Activated CD8-positive, alpha-beta memory T cell treated with anti-CD3 and anti-CD28 coated beads for 1 hour (primary cell): ENCODE measurements at regions not wholly inside any gene's neighbourhood (a gene's known extent, or its start where the extent isn't known, plus 50 kb on each side); places are given as distances from the start of the nearest gene placed in this dataset.
"Not testable (repeated sequence)": the region's sequence is repeated elsewhere in the genome, so short reads cannot be mapped to it uniquely, and the experiment has no call there.

ENCODE experiments used
- DNase-seq, 2 donors: peaks; one replicate each; pipeline ENCODE4 v3.0.0-alpha.2; 2020; ENCODE audit warnings: low read depth in 1 of 2; ENCODE audit errors: extremely low read depth in 1 of 2

DNA sequence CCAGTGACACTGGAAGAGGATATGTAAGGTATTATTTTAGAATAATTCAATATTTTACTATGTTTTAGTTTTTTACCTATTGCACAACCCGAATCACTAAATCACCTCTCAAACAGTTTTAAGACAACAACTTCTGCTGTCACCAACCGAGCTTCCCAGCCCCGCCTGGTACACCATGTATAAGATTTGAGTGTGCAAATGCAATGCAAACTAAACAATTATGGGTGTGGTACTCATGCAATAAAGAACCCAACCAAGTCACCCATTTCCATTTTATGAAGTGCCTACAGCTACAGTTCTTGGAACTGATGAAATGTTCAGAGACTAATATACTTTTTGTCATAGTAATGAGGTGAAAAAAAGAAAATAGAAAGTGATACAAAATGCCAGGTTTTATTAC lies 256.2 kb downstream of the TAFA4 start:
- no peak for DNase-seq

DNA sequence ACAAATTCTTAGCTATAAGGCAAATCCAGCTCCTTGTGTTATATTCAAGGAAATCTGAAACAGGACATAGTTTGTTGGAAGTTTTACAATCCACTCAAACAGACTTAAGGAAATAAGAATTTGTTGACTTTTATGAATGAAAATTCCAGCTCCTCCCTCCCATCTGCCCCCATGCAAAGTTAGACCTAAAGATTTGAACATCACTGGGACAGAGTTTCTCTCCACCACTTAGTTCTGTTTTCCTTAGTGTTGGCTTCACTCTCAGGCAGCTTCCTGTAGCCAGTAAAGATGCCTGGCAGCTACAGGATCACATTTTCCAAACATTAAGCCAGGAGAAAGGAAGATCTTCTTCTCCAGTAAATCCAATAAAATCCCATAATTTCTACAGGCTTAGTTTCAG lies 265.0 kb downstream of the TAFA4 start:
- DNase-seq, result no peak

DNA sequence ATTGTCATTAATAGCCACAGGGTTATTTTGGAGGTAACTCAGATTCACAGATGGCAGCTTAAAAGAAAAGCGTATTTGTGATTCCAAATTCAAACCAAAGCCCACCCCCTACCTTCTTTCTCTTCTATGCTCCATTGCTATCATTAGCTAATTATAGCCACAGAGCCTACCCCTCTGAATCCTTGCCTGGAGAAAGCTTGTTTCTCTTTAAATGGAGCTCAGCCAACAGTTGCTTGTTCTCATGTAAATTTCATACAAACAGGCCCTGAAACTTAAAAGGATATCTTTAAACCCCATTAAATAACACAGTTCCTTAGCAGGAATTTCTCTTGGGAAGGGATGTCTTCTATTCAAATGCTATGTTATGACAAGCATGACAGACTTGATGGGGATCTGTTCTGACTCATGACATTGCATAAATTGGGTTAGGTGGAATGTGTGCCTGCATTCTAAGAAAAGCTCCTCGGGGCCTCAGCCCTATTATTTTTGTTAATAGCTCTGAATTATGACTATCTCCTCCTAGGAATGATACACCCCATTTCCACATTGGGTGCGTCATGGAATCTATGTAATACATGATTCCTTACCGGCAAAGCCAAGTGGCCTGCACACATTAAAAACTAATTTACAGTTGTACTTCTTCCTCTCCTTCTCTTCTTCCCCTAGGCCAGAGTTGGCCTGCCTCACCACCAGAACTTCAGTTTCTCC lies 265.8 kb downstream of the TAFA4 start:
- DNase-seq, result no peak

DNA sequence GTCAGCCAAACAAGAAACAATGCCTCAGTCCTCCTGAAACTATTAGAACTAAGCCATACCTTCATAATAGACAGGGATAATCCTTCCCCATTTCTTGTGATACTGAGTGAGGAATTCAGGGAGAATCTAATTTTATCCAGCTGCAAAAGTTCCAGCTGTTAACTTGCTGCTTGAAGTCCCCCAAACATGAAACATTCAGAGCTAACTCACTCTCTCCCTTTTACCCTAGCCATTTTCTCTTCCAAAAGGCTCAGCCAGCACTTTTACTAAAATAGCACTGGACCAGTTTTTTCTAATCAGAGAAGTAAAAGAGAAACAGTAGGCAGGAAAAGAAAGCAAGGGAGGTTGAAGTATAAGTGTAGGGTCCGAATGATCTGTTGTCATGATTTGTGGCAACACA lies 268.1 kb downstream of the TAFA4 start:
- no peak for DNase-seq

DNA sequence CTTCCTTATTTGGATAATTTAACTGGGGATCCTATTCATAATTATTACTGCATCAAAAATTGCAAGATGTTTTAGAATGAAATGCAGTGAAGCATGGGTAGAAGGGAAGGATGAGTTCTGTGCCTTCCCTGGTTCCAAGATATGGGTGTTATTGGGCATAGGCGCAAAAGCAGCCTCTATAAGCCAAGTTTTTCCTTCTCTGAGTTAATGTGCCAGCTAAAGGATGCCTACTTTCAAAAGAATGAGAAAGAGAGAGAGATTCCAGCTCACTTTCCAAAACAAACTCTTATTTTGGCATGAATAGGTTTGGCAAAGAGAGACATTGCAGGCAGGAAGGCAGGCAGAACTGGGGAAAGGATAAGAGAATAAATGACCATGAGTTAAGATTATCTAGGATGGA lies 270.2 kb downstream of the TAFA4 start:
- DNase-seq, result no peak

DNA sequence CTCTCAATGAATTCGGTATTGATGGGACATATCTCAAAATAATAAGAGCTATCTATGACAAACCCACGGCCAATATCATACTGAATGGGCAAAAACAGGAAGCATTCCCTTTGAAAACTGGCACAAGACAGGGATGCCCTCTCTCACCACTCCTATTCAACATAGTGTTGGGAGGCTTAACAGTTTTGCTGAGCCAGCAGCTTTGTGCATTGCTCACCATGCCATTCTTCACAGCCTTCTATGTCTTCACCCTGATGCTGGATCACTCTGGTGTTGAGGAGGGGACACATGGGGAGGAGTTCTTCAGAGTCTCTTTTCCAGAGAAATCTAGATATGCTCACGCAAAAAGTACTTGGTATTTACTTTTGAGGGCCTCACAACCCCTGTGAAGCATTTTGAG lies 281.7 kb downstream of the TAFA4 start:
- not testable (repeated sequence) for DNase-seq

DNA sequence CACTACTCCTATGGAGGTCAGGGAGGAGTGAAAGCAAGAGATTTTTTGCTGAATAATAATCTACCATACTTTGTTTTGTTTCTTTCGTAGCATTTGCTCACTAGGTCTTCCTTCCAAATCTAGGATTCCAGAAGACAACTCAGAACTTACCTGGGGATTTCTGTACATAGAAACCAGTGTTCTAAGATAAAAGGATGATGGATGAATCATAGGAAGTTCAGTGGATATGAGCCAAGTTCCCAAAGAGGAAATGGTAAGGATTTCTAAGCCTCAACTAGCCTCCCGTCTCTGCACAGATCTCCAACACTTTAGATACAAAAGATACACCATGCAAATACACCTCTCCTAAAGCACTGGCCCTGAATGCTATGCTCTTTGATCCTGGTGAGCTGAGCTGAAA lies 283.9 kb downstream of the TAFA4 start:
- DNase-seq, result no peak

DNA sequence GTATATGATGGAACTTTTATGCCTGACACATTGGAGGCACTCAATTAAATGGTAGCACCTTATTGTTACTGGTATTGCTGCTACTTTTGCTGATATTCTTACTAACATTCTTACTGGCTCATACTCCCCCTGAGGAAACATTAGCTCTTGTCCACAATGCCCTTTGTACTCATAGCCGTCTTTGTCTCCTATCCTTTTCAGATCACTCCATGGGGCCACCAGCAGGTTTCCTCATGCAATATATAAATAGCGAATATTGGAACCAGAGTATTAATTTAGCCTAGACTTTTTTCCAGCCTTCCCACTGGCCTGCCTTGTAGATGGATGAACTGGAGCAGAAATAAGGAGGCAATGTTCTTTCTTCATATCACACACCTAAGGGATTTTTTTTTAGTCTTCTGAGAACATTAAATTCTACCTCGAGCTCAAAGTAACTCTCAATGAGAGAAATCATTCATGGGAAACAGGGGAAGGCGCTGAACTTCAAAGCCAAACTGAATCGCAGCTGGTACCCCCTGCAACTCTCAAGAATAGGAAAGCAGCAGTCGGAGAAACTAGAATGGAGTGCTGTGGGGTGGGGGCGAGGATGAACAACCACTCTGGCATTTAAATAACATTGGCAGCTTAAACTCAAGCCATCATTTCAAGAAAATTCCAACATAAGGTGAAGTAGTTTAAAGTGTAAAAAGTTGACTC lies 300.3 kb downstream of the TAFA4 start:
- no peak for DNase-seq

DNA sequence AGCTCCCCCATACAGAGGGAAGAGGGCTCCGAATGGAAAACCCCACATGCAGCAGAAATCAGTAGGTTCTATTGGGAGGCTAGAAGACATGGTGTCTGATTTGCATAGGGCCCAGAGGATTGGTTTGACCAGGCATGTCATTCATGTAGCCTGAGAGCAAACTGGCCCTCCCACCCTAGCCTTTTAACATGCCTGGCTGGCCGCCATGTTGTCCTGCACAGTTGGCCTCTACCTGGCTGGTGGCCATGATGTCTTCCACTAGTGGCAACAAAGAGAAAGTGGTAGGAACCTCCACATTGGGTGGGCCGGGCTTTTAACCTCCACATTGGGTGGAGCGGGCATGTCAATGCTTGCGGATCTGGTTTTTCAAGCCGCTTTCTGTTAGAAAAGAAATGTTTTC lies 312.1 kb downstream of the TAFA4 start:
- no peak for DNase-seq

DNA sequence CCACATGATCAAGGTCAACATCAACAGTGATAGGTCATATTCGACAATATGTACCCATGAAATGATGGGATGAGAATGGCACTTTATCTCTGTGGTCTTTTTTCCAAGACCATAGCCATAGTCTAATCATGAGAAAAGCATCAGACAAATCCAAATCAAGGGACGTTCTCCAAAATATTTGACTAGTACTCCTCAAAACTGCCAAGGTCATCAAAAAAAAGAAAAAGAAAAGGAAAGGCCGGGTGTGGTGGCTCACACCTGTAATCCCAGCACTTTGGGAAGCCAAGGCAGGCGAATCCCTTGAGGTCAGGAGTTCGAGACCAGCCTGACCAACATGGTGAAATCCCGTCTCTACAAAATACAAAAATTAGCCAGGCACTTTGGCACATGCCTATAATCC lies 318.3 kb downstream of the TAFA4 start:
- no peak for DNase-seq

DNA sequence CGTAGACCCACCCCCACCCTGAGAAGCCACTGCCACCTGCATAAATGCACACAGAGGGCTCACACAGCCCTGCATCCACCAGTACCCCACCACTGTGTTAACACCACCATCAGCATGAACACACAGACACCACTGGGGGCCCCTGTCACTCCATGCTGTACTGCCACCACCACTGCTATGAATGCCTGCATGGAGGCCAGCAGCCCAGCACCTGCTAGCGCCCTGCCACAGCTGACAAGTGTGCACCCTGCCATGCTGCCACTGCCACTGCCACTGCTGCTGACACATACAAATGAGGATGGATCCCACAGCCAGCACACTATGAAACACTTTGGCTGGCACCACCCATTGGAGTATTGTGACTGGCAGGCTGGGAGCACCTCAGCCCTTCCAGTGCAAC lies 361.0 kb downstream of the TAFA4 start:
- DNase-seq, result no peak

DNA sequence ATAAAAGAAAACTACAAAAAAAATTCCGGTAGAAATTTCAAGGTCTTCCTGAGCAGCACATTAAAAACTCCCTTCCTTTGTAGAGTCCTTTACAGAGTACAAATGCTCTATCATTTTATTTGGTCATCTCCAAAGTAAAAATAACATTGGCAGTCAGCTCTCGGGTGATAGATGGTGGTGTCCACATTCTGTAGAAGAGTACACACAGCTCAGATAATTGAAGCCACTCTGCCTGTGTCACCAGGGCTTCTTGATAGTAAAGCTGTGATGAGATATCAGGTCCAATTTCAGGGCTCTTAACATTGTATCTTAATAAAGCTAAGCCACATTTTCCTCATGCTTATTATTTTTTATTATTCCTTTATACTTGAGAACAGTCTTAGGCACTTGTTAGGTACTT lies 371.6 kb downstream of the TAFA4 start:
- no peak for DNase-seq

DNA sequence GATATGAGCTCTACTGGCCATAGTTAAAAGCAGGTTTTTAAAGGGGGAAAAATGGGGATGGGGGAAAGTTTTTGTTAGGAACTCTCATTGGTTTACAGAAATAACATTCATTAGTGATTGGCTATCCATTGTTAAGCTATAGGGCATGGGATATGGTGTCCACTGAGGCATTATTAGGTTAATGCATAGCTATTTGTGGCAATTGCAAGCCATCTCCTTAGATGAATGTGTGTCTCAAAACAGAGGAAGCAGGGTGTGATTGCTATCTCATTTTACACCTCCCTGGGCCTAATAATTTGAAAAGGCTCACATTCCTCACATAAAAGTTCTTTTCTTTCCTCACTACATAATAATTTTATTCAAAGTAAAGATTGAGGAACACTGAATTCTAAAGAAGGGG lies 396.6 kb downstream of the TAFA4 start:
- DNase-seq, result no peak

DNA sequence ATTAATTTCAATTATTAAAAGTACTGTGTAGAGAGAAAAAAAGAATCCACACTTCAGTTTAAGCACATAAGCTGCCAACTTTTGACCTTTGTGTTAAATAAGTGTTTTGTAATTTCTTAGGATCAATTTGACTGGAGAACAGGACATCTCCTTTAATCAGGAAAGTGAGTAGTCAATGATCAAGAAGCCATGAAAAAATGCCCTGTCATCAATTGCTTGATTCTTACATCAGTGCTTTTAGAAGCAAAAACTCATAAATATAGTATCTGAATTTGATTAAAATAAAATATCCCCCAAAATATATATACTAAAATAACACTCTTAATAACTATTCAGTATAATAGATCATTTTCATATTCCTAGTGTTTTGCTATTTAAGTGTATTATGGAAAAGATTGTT lies 409.0 kb downstream of the TAFA4 start:
- DNase-seq, result no peak

DNA sequence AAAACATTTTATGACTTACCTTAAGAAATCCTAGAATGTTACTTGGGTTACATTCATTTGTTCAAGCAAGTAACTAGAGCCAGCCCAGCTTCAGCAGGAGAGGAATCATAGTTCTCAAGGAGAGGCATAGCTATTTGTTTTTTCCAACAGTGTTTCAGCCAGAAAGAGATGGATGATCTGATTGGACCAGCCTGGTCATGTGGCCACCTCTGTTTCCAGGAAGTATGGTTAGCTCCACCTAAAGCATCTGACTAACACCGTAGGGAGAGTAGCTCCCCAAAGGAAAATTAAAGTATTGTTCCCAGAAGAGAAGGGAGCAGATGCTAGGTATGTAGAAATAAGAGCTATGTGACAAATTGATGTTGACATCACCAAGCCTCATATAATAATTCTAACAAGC lies 417.1 kb downstream of the TAFA4 start:
- no peak for DNase-seq

DNA sequence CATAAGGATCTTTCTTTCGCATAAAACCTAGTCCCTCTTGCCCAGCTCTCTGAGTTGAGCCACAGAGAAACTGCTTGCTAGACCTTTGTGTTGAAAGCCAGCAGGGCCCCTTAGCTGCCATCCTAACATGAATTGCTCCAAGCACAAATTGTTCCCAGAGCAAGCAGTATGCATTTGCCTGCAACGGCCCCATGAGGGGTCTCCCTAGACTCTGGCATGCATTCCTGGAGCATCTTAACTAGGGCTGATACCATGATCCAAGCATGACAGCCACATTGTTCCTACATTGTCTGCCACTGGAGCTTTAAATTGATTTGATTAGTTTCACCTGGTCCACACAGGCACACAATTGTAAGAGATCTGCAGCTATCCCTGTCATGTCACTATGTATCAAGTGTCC lies 428.1 kb downstream of the TAFA4 start:
- DNase-seq, result no peak

DNA sequence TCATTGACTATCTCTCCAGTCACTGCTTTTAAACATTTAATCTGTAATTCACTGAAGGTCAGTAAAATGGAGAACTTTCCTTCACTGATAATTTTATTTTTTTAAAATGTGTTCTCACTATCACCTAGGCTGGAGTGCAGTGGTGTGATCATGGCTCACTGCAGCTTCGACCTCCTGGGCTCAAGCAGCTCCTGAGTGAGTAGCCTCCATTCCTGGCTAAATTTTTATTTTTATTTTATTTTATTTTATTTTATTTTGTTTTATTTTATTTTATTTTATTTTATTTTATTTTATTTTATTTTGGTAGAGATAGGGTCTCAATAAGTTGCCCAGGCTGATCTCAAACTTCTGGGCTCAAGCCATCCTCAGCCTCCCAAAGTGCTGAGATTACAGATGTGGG lies 446.5 kb downstream of the TAFA4 start:
- DNase-seq, result not testable (repeated sequence)

DNA sequence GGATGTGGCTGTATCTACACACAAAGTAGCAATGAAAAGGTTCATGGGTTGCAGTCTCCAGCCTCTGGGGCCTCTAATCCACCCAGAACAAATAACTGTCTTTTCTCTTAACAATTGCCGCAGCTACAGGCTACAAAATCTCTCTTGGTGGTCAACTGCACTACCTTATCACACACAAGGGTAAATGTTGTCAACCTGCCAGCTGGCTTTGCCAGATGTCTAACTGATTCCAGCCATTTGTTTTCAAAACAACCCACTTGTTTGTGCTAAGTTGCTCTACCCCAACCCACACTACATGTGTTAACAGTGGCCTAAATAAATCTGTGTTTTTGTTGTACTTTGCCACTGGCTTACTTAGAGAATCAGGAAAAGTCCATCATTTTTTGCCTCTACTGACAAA lies 447.3 kb downstream of the TAFA4 start:
- no peak for DNase-seq

DNA sequence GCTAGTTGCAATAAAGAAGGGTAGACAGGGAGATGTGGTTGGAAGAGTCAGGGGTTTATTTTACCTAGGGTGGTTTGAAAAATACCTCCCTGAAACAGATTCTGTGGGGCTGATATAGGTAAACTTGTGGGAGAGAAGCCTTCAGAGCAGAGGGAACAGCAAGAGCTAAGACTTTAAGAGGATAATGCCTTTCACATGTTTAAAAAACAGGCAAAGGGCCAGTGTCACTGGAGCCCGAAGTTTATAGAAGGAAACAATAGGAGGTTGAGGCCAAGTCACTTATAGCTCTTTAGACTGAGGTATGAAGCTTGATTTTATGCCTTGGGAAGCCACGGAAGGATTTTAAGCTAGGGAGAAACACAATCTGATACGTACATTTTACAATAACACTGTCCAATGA lies 448.7 kb downstream of the TAFA4 start:
- DNase-seq, result no peak

DNA sequence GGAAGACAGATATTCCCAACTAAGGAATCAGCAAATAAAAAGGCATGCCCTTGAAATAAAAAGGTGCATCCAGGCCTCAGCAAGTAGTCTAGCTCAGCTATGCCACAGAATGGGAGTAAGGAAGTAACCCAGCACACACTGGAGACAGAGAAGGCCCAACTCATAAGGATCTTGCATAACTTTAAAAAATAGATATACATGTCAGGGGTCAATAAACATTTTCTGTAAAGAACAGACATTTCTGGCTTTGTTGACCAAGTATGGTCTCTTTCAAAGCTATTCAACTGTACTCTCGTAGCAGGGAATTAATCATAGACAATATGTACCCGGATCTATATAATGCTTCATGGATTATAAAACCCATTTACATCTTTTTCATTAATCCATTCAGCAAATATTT lies 449.3 kb downstream of the TAFA4 start:
- no peak for DNase-seq

DNA sequence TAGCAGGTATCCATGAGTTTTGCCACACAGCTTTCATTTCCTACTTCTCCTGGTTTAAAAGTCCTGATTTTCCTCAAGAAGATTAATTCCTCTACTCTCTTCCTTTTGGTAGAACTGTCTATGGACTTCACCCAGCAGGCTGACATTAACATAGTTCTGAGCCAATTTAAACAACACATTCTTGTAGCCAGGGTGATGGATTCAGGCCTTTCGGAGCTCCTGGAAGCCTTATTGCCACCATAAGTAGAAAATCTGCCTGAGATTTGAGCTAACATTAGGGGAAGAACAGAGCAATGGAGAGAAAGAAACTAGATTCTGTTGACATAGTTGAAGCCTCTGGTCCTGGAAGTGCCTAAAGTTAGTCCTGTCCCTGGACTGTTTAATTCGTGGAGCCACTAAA lies 449.8 kb downstream of the TAFA4 start:
- no peak for DNase-seq

DNA sequence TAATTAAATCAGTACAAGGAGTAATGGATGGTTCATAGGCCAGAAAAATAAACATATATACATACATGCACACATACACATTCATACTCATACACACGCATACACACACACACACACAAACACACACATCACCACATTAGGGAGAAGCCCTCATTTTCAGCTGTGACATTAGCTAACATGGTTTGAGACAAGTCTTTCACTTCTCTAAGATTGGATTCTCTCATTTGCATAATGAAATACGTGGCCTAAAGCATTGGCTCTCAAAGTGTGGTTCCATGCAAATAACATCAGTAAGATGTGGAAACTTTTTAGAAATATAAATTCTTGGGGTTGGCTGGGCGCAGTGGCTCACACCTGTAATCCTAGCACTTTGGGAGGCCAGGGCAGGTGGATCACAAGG lies 452.6 kb downstream of the TAFA4 start:
- DNase-seq, result no peak
